ENCODE measurements at regions not wholly inside any gene's neighbourhood (a gene's known extent, or its start where the extent isn't known, plus 50 kb on each side); places are given as distances from the start of the nearest gene placed in this dataset.

- Histone ChIP-seq H3K27me3 (replicated peaks; ENCODE audit: control insufficient read depth, insufficient read depth, low read length) (no peaks in the 10 kb centered on the region), H3K36me3 (ENCODE audit: control insufficient read depth, insufficient read depth, low read length) (no peaks in the 10 kb centered on the region), H3K9me3 (peaks cover 14% of the 10 kb centered on the region), H3K4me3 (ENCODE audit: low read depth, low read length) (no peak overlapping the region), H3K4me1 (peaks cover 9% of the 10 kb centered on the region; the same call in 1 of the 2 replicates)
- TF ChIP-seq CTCF (IDR thresholded peaks at IDR 0.05; ENCODE audit: insufficient read depth in 1 of 2, low read depth in 1 of 2, low read length in 1 of 2, severe bottlenecking in 1 of 2, unreplicated experiment in 1 of 2) = no peak
- BruUV-seq (replicated peaks) = no TSS peak
- Mint-ChIP-seq H3K27me3 (ENCODE audit: insufficient read depth, unreplicated experiment) (no peaks in the 10 kb centered on the region), H3K36me3 (ENCODE audit: insufficient read depth, unreplicated experiment) (no peaks in the 10 kb centered on the region), H3K9me3 (ENCODE audit: unreplicated experiment) (peaks cover 10% of the 10 kb centered on the region), H3K27ac (ENCODE audit: unreplicated experiment) (no peak overlapping the region), H3K4me3 (ENCODE audit: unreplicated experiment) (no peak overlapping the region), H3K4me1 (ENCODE audit: low read depth, unreplicated experiment) (peaks cover 7% of the 10 kb centered on the region)
- CTCF ChIA-PET = no interaction called here
- intact Hi-C loops (cut with micrococcal nuclease; ENCODE audit: unreplicated experiment) = no loop called here
- no peak for DNase-seq
- POLR2A ChIA-PET = no interaction called here
Measured at GRCh38 chr12:20967756-20968155, 157.3 kb downstream of the SLCO1B3 start.

DNA sequence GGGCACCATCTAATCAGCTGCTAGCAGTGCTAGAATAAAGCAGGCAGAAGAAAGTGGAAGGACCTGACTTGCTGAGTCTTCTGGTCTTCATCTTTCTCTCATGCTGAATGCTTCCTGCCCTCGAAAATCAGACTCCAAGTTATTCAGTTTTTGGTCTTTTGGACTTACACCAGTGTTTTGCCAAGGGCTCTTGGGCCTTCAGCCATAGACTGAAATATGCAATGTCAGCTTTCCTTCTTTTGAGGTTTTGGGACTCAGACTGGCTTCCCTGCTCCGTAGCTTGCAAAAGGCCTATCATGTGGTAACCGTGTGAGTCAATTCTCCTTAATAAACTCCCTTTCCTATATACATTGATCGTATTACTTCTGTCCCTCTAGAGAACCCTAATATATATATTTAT lies 159.3 kb downstream of the SLCO1B3 start:
- ChIA-PET CTCF (no interaction called here), POLR2A (no interaction called here)
- no peak for DNase-seq
- TF ChIP-seq CTCF (IDR thresholded peaks at IDR 0.05; ENCODE audit: insufficient read depth in 1 of 2, low read depth in 1 of 2, low read length in 1 of 2, severe bottlenecking in 1 of 2, unreplicated experiment in 1 of 2) = no peak
- H3K36me3 ChIP-seq (ENCODE audit: control insufficient read depth, insufficient read depth, low read length) = no peaks in the 10 kb centered on the region
- H3K4me3 Mint-ChIP-seq (ENCODE audit: unreplicated experiment) = no peak overlapping the region
- H3K36me3 Mint-ChIP-seq (ENCODE audit: insufficient read depth, unreplicated experiment) = no peaks in the 10 kb centered on the region
- H3K4me3 ChIP-seq (ENCODE audit: low read depth, low read length) = no peak overlapping the region
- intact Hi-C loops (cut with micrococcal nuclease; ENCODE audit: unreplicated experiment) = no loop called here
- peaks cover 20% of the 10 kb centered on the region for H3K9me3 Mint-ChIP-seq (ENCODE audit: unreplicated experiment)
- H3K4me1 ChIP-seq = no peaks in the 10 kb centered on the region
- no peaks in the 10 kb centered on the region for H3K27me3 Mint-ChIP-seq (ENCODE audit: insufficient read depth, unreplicated experiment)
- H3K4me1 Mint-ChIP-seq (ENCODE audit: low read depth, unreplicated experiment) = no peaks in the 10 kb centered on the region
- no peaks in the 10 kb centered on the region for H3K27me3 ChIP-seq (replicated peaks; ENCODE audit: control insufficient read depth, insufficient read depth, low read length)
- H3K9me3 ChIP-seq = peaks cover 14% of the 10 kb centered on the region
- no peak overlapping the region for H3K27ac Mint-ChIP-seq (ENCODE audit: unreplicated experiment)
- no TSS peak for BruUV-seq (replicated peaks)

DNA sequence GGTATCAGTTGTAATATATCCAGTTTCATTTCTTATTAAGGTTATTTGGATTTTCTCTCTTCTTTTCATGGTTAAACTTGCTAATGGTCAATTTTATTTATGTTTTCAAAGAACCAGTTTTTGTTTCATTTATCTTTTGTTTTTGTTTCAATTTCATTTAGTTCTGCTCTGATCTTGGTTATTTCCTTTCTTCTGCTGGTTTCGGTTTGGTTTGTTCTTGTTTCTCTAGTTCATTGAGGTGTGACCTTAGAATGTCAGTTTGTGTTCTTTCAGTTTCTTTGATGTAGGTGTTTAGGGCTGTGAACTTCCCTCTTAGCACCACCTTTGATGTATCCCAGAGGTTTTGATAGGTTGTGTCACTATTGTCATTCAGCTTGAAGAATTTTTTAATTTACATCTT lies 145.6 kb upstream of the SLCO1B1 start:
- Histone ChIP-seq H3K9me3 (peaks cover under 1% of the 10 kb centered on the region), H3K4me1 (no peaks in the 10 kb centered on the region), H3K36me3 (ENCODE audit: control insufficient read depth, insufficient read depth, low read length) (no peaks in the 10 kb centered on the region), H3K27me3 (replicated peaks; ENCODE audit: control insufficient read depth, insufficient read depth, low read length) (no peaks in the 10 kb centered on the region), H3K4me3 (ENCODE audit: low read depth, low read length) (no peak overlapping the region)
- Mint-ChIP-seq H3K4me3 (ENCODE audit: unreplicated experiment) (no peak overlapping the region), H3K9me3 (ENCODE audit: unreplicated experiment) (peaks cover 13% of the 10 kb centered on the region), H3K27me3 (ENCODE audit: insufficient read depth, unreplicated experiment) (no peaks in the 10 kb centered on the region), H3K27ac (ENCODE audit: unreplicated experiment) (no peak overlapping the region), H3K4me1 (ENCODE audit: low read depth, unreplicated experiment) (no peaks in the 10 kb centered on the region), H3K36me3 (ENCODE audit: insufficient read depth, unreplicated experiment) (no peaks in the 10 kb centered on the region)
- intact Hi-C loops (cut with micrococcal nuclease; ENCODE audit: unreplicated experiment) = no loop called here
- DNase-seq = no peak
- TF ChIP-seq CTCF (IDR thresholded peaks at IDR 0.05; ENCODE audit: insufficient read depth in 1 of 2, low read depth in 1 of 2, low read length in 1 of 2, severe bottlenecking in 1 of 2, unreplicated experiment in 1 of 2) = no peak
- CTCF ChIA-PET = no interaction called here
- POLR2A ChIA-PET = no interaction called here
- BruUV-seq (replicated peaks) = no TSS peak
